ENCODE measurements at regions not wholly inside any gene's neighbourhood (a gene's known extent, or its start where the extent isn't known, plus 50 kb on each side); places are given as distances from the start of the nearest gene placed in this dataset.
A peak's percentile ranks its signal among the peaks of the same experiment; 100 is the strongest.

DNA sequence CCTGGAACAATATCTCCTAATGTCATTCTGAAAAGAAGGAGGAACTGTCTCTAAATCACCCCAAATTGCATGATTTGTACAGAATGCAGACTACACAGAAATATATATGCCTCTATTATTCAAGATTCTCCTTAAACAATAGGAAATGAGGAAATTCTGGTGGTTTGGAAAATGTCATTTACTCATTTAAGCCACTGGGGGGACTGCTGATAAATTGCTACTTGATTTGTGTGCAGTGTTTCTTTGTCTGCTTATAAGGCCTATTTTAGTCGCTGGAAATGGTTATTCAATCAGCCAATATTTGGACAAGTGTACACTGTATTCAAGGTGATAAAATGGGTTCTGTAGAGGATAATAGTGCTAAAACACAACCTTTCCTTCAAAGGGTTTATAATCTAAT, 801.9 kb upstream of the CELF4 start:
- TF ChIP-seq EZH2phosphoT487 (IDR thresholded peaks at IDR 0.05; ENCODE audit: unreplicated experiment) = no peak
- TF ChIP-seq, protein P1, sequence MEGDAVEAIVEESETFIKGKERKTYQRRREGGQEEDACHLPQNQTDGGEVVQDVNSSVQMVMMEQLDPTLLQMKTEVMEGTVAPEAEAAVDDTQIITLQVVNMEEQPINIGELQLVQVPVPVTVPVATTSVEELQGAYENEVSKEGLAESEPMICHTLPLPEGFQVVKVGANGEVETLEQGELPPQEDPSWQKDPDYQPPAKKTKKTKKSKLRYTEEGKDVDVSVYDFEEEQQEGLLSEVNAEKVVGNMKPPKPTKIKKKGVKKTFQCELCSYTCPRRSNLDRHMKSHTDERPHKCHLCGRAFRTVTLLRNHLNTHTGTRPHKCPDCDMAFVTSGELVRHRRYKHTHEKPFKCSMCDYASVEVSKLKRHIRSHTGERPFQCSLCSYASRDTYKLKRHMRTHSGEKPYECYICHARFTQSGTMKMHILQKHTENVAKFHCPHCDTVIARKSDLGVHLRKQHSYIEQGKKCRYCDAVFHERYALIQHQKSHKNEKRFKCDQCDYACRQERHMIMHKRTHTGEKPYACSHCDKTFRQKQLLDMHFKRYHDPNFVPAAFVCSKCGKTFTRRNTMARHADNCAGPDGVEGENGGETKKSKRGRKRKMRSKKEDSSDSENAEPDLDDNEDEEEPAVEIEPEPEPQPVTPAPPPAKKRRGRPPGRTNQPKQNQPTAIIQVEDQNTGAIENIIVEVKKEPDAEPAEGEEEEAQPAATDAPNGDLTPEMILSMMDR (conservative IDR thresholded peaks at IDR 0.05; ENCODE audit: low read depth in 2 of 2) = peak; percentile 13 to 52; a peak in 3 of 4 replicates
- TF ChIP-seq EZH2 (IDR thresholded peaks at IDR 0.05; ENCODE audit: low read depth, unreplicated experiment) = no peak
- no peak for TF ChIP-seq POLR2AphosphoS5 (IDR thresholded peaks at IDR 0.05; ENCODE audit: low read depth)
- TF ChIP-seq, protein P2, sequence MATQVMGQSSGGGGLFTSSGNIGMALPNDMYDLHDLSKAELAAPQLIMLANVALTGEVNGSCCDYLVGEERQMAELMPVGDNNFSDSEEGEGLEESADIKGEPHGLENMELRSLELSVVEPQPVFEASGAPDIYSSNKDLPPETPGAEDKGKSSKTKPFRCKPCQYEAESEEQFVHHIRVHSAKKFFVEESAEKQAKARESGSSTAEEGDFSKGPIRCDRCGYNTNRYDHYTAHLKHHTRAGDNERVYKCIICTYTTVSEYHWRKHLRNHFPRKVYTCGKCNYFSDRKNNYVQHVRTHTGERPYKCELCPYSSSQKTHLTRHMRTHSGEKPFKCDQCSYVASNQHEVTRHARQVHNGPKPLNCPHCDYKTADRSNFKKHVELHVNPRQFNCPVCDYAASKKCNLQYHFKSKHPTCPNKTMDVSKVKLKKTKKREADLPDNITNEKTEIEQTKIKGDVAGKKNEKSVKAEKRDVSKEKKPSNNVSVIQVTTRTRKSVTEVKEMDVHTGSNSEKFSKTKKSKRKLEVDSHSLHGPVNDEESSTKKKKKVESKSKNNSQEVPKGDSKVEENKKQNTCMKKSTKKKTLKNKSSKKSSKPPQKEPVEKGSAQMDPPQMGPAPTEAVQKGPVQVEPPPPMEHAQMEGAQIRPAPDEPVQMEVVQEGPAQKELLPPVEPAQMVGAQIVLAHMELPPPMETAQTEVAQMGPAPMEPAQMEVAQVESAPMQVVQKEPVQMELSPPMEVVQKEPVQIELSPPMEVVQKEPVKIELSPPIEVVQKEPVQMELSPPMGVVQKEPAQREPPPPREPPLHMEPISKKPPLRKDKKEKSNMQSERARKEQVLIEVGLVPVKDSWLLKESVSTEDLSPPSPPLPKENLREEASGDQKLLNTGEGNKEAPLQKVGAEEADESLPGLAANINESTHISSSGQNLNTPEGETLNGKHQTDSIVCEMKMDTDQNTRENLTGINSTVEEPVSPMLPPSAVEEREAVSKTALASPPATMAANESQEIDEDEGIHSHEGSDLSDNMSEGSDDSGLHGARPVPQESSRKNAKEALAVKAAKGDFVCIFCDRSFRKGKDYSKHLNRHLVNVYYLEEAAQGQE (IDR thresholded peaks at IDR 0.05; ENCODE audit: unreplicated experiment) = no peak
- no peak for TF ChIP-seq CREB1 (CRISPR knock-in tag; IDR thresholded peaks at IDR 0.05; ENCODE audit: low read depth)
- no peak for TF ChIP-seq ZNF114 (CRISPR knock-in tag; IDR thresholded peaks at IDR 0.05)
- TF ChIP-seq JUNB (IDR thresholded peaks at IDR 0.05; ENCODE audit: unreplicated experiment) = no peak
- TF ChIP-seq ZNF331 (CRISPR knock-in tag; IDR thresholded peaks at IDR 0.05; ENCODE audit: low read depth) = no peak
- TF ChIP-seq, protein P3, sequence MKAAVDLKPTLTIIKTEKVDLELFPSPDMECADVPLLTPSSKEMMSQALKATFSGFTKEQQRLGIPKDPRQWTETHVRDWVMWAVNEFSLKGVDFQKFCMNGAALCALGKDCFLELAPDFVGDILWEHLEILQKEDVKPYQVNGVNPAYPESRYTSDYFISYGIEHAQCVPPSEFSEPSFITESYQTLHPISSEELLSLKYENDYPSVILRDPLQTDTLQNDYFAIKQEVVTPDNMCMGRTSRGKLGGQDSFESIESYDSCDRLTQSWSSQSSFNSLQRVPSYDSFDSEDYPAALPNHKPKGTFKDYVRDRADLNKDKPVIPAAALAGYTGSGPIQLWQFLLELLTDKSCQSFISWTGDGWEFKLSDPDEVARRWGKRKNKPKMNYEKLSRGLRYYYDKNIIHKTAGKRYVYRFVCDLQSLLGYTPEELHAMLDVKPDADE (IDR thresholded peaks at IDR 0.05) = no peak
- TF ChIP-seq, protein P4, sequence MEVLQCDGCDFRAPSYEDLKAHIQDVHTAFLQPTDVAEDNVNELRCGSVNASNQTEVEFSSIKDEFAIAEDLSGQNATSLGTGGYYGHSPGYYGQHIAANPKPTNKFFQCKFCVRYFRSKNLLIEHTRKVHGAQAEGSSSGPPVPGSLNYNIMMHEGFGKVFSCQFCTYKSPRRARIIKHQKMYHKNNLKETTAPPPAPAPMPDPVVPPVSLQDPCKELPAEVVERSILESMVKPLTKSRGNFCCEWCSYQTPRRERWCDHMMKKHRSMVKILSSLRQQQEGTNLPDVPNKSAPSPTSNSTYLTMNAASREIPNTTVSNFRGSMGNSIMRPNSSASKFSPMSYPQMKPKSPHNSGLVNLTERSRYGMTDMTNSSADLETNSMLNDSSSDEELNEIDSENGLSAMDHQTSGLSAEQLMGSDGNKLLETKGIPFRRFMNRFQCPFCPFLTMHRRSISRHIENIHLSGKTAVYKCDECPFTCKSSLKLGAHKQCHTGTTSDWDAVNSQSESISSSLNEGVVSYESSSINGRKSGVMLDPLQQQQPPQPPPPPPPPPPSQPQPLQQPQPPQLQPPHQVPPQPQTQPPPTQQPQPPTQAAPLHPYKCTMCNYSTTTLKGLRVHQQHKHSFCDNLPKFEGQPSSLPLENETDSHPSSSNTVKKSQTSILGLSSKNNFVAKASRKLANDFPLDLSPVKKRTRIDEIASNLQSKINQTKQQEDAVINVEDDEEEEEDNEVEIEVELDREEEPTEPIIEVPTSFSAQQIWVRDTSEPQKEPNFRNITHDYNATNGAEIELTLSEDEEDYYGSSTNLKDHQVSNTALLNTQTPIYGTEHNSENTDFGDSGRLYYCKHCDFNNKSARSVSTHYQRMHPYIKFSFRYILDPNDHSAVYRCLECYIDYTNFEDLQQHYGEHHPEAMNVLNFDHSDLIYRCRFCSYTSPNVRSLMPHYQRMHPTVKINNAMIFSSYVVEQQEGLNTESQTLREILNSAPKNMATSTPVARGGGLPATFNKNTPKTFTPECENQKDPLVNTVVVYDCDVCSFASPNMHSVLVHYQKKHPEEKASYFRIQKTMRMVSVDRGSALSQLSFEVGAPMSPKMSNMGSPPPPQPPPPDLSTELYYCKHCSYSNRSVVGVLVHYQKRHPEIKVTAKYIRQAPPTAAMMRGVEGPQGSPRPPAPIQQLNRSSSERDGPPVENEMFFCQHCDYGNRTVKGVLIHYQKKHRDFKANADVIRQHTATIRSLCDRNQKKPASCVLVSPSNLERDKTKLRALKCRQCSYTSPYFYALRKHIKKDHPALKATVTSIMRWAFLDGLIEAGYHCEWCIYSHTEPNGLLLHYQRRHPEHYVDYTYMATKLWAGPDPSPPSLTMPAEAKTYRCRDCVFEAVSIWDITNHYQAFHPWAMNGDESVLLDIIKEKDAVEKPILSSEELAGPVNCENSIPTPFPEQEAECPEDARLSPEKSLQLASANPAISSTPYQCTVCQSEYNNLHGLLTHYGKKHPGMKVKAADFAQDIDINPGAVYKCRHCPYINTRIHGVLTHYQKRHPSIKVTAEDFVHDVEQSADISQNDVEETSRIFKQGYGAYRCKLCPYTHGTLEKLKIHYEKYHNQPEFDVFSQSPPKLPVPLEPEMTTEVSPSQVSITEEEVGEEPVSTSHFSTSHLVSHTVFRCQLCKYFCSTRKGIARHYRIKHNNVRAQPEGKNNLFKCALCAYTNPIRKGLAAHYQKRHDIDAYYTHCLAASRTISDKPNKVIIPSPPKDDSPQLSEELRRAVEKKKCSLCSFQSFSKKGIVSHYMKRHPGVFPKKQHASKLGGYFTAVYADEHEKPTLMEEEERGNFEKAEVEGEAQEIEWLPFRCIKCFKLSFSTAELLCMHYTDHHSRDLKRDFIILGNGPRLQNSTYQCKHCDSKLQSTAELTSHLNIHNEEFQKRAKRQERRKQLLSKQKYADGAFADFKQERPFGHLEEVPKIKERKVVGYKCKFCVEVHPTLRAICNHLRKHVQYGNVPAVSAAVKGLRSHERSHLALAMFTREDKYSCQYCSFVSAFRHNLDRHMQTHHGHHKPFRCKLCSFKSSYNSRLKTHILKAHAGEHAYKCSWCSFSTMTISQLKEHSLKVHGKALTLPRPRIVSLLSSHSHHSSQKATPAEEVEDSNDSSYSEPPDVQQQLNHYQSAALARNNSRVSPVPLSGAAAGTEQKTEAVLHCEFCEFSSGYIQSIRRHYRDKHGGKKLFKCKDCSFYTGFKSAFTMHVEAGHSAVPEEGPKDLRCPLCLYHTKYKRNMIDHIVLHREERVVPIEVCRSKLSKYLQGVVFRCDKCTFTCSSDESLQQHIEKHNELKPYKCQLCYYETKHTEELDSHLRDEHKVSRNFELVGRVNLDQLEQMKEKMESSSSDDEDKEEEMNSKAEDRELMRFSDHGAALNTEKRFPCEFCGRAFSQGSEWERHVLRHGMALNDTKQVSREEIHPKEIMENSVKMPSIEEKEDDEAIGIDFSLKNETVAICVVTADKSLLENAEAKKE (CRISPR knock-in tag; IDR thresholded peaks at IDR 0.05) = no peak
- no peak for TF ChIP-seq NANOG (IDR thresholded peaks at IDR 0.05; ENCODE audit: borderline replicate concordance)

Measured in GM23338 (cell line).